GM18519 (cell line): ENCODE measurements at regions not wholly inside any gene's neighbourhood (a gene's known extent, or its start where the extent isn't known, plus 50 kb on each side); places are given as distances from the start of the nearest gene placed in this dataset.
A peak's percentile ranks its signal among the peaks of the same experiment; 100 is the strongest.

Experiments
- ATAC-seq: cut with Tn5 transposase; IDR thresholded peaks from one replicate; pipeline ENCODE4 v1.9.1; 2021; ENCODE audit warnings: mild to moderate bottlenecking, moderate library complexity; ENCODE audit not compliant: unreplicated experiment, low FRiP score

GRCh38 chr10:61356354-61356753, 96.8 kb downstream of the TMEM26 start:
- ATAC-seq: no peak

GRCh38 chr10:61355211-61355610, 98.0 kb downstream of the TMEM26 start:
- ATAC-seq: no peak

GRCh38 chr10:61354401-61354975, 98.7 kb downstream of the TMEM26 start:
- no peak for ATAC-seq

DNA sequence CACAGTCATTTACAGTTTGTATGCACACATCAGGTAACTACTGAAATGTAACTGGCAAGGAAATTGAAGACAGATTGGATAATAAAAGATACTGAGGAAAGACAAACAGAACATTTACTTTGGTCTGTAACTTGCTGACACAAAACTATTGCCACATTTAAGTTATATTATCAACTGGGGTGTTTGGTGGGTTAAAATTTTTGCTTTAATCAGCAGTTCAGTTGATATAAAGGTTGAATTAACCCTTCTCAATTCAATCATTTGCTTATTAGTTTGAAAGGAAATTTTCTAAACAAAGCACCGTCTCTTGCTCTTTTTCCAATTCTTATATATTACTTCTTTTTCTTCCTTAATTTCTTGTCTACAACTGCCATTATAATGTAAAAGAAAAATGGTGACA, 102.4 kb downstream of the TMEM26 start:
- ATAC-seq: no peak

DNA sequence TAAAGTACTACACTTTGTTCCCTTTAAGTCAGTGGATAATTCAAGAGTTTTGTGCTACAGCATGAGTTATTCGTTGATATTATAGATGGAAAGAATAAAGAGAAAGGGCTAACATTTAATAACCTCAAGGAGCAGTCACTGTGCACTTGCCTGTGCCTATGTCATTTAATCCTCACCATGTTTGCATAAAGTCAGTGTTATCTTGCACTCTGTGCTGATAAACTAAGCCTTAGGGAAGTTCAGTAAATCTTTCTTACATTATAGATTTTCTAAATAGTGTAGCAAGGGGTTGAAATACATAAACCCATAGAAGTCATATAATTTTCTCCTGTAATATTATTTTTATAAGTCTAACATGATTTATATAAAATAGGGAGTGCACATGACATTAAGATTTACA, 103.1 kb downstream of the TMEM26 start:
- ATAC-seq: no peak

- ATAC-seq: no peak
These were observed 106.3 kb downstream of the TMEM26 start for GRCh38 chr10:61346796-61347413.

DNA sequence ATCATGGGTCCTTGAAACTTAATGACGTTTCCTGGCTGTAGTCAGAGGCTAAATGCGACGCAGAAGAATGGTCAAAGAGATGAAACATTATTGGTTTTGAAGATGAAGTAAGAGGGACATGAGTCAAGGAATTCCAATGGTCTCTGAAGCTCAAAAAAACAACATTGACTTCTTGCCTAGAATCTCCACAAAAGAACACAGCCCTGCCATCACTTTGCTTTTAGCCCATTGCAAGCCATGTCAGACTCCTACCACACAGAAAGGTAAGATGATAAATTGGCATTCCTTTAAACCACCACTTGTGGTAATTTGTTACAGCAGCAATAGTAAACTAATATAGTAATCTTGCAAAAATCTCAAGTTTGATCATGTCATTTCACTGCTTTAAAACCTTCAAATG, 109.4 kb downstream of the TMEM26 start:
- no peak for ATAC-seq

GRCh38 chr10:61342858-61343572, 110.2 kb downstream of the TMEM26 start:
- no peak for ATAC-seq

- ATAC-seq: no peak
These were observed 112.2 kb downstream of the TMEM26 start for GRCh38 chr10:61341008-61341407.

DNA sequence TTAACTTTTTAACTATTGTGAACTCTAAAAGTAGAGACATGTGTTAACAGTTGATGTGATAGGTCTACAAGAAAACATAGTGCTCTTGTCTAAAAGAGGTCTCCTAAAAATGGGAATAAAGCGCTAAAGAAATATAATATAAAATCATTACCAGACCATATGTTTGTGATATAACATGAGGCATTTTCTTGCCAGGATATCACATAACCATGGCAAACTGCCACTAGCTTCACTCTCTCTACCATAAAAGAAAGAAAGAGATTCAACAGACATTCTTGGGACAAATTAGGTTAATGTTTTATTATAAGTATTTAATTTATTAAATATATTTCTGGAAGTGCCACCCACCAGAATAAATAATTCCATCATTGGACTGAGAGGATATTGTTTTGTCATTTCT, 115.0 kb downstream of the TMEM26 start:
- ATAC-seq: no peak

DNA sequence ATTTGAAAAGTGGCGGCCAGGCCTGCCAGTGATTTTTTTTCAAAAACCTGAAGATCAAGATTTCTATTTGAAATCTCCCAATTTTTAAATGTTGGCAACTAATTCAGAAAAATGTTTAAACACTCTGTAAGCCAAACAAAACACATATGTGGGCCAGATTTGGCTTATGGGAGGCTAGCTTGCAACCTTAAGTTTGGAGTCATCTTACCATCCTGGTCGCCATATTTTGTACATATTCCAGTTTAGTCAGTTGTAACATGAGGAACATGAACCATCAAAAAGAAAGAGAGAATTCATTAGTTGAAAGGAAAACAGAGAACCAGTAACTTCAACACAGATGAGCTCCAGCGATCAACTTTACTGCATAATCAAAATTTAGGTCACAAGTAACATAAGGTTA, 115.4 kb downstream of the TMEM26 start:
- ATAC-seq: no peak

DNA sequence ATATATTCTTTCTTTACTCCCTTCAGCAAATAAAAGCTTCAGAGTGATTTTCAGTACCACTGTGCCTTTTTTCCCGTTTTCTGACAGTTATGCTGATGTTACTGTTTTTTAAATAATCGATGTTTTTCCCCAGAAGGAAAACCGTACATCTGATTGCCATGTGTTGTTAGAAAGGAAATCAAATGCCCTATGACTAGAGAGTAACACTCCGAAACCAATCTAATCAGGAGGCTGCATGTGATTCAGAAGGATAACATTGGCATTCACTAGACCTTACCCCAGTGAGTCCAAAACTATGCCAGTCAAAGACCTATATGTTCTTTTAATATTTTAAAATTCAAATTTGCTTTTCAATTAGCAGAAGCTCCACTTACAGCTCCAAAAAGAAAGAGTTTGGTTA, 116.3 kb downstream of the TMEM26 start:
- ATAC-seq: no peak

GRCh38 chr10:61335359-61335758, 117.8 kb downstream of the TMEM26 start:
- no peak for ATAC-seq

- ATAC-seq: no peak
These were observed 120.6 kb downstream of the TMEM26 start for GRCh38 chr10:61332581-61332980.

DNA sequence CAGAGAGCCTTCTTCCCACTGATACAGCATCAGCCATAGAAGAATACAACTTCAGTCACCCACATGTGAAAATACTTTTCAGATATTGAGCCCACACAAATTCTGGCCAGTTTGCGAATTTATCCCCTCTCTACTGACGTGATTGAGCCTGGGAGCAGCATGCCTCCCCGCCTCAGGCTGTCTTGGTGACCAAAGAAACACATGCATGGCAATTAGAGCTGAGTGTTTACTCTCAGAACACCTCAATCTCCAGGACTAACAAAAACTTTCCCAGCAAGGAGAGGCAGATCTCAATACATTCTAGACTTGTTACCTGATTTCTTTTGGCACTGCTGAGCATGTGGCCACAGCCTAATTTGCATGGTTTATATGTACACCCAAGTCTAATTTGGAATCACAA, 122.5 kb downstream of the TMEM26 start:
- ATAC-seq: no peak

DNA sequence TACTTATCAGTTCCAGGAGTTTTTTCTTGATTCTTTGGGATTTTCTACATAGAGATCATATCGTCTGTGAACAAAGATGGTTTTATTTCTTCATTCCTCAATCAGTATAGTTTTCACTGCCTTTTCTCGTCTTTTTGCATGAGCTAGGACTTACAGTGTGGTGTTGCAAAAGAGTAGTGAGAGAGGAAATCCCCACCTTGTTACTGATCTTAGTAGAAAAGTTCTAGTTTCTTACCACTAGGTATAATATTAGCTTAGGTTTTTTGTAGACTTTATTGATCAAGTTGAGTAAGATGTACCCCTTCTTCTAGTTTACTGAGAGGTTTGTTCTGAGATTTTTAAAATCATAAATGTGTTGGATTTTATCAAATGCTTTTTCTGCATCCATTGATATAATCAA, 123.3 kb downstream of the TMEM26 start:
- peak; percentile 93 for ATAC-seq

DNA sequence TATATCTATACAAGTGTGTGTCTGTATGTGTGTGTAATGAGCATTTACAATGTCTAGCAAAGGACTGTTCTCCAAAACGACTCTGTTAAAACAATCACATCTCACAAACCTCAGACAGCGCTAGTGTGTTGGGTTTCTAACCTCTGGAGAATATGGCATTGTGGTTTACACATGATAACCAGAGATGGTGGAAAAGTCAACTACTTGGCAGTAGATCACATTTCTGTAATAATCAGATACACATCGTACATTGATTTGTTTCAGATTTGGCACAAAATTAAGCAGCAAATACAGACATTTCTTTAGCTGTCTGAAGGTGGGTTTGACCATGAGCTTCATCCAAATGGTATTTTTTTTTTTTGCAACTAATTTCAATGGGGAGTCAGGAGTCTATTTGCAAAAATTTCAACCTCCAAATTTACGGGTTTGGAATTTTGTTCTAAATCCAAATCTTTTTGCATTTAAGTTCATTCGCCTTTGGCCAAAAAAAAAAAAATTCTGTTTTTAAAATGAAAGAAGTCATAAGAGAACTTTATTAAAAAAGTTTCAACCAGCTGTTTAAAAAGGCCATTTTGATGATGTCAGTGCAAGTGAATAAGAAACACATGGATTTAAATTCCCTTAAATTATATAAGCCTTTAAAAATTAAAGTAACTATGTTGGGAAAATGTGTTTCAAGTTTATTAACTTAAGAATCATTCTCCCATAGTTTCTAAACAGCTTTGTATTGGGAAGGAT, 127.8 kb downstream of the TMEM26 start:
- no peak for ATAC-seq

DNA sequence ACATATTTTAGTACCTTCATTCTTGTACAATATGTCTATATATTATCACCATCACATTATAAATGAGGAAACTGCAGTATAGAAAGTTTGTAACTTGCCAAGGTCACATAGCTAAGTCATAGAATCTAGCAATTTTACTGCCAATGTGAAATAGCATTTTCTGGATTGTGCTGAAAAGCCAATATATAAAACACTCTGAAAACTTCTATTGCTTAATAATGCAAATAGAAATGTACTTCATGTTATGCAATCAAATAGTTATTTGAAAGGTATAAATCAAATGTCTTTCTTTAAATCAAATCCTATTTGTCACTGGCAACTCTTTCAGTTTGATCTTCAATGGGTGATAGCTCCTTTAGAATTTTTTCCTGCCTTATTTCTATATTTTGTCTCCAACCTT, 129.5 kb downstream of the TMEM26 start:
- ATAC-seq: no peak

- no peak for ATAC-seq
These were observed 131.9 kb downstream of the TMEM26 start for GRCh38 chr10:61321041-61321857.

- ATAC-seq: no peak
These were observed 133.0 kb downstream of the TMEM26 start for GRCh38 chr10:61320257-61320587.
